Endothelial cell of umbilical vein (primary cell): ENCODE measurements at regions not wholly inside any gene's neighbourhood (a gene's known extent, or its start where the extent isn't known, plus 50 kb on each side); places are given as distances from the start of the nearest gene placed in this dataset.
A peak's percentile ranks its signal among the peaks of the same experiment; 100 is the strongest.

Experiments used
- BruUV-seq: library from RNA; stranded (reverse); fragments of 400-500 nt; replicated peaks from 2 replicates; lab custom pipeline; 2021; lab: Mats Ljungman, UMichigan
- CTCF ChIA-PET: fragments of 300-600, 350-600 bp; sonication (Branson Sonifier 250); formaldehyde crosslinking; loops from one replicate; lab custom pipeline; 2021; ENCODE audit warnings: antibody characterized with exemption, inconsistent platforms; lab: Charles Lee
- POLR2A ChIA-PET: fragments of 300-600, 350-600 bp; sonication (Branson Sonifier 250); formaldehyde crosslinking; loops from one replicate; lab custom pipeline; 2021; ENCODE audit warnings: antibody characterized with exemption, inconsistent platforms; lab: Charles Lee
- DNase-seq: peaks from one replicate; pipeline ENCODE4 v3.0.0-alpha.2; 2011; ENCODE audit warnings: low read depth, low spot score
- FAIRE-seq: peaks from 2 replicates; lab custom pipeline; 2011; peaks lifted over from hg19 to GRCh38; lab: Jason Lieb, UNC
- H2AFZ ChIP-seq: 2 replicates; pipeline ENCODE4 v1.6.0; 2012; ENCODE audit warnings: low read depth, low read length, control low read depth, inconsistent platforms
- H3K27ac ChIP-seq: 2 replicates; pipeline ENCODE4 v1.5.1; 2011; ENCODE audit warnings: low read depth, mild to moderate bottlenecking, control low read depth, low read length, moderate library complexity; ENCODE audit not compliant: insufficient read depth
- H3K27me3 ChIP-seq, 2 experiments: 2 replicates each; pipeline versions ENCODE4 v1.6.0 to v1.6.1; 2011; ENCODE audit warnings: low read length in 2 of 2, mixed read lengths in 1 of 2; ENCODE audit not compliant: control insufficient read depth in 2 of 2, insufficient read depth in 2 of 2
- H3K36me3 ChIP-seq, 2 experiments: 2 replicates in 1 of 2; 3 replicates in 1 of 2; pipeline ENCODE4 v1.5.1; 2011; ENCODE audit warnings: low read length in 2 of 2, mild to moderate bottlenecking in 1 of 2, moderate library complexity in 1 of 2; ENCODE audit not compliant: control insufficient read depth in 2 of 2, insufficient read depth in 2 of 2; ENCODE audit errors: extremely low read depth in 1 of 2
- H3K4me1 ChIP-seq: 3 replicates; pipeline ENCODE4 v1.5.1; 2011; ENCODE audit warnings: mild to moderate bottlenecking, low read length; ENCODE audit not compliant: control insufficient read depth, insufficient read depth; ENCODE audit errors: extremely low read depth
- H3K4me2 ChIP-seq: 2 replicates; pipeline ENCODE4 v1.6.1; 2011; ENCODE audit warnings: low read length, control low read depth, mixed read lengths; ENCODE audit not compliant: insufficient read depth
- H3K4me3 ChIP-seq, 3 experiments: fragments of 200-600 bp in 1 of 3; sonication (generic), shearing (Covaris generic) in 1 of 3; replicated peaks in 1 of 3; 2 replicates each; pipeline ENCODE4 v1.5.1; 2011 to 2016; ENCODE audit warnings: control low read depth in 3 of 3, low read length in 3 of 3, mild to moderate bottlenecking in 2 of 3, inconsistent platforms in 1 of 3, low read depth in 1 of 3, moderate library complexity in 1 of 3; ENCODE audit not compliant: insufficient read depth in 1 of 3
- H3K79me2 ChIP-seq: 2 replicates; pipeline ENCODE4 v1.6.0; 2012; ENCODE audit warnings: low read length, inconsistent platforms; ENCODE audit not compliant: control insufficient read depth, insufficient read depth
- H3K9ac ChIP-seq: replicated peaks from 2 replicates; pipeline ENCODE3; 2011; ENCODE audit warnings: low read length, control low read depth; ENCODE audit not compliant: insufficient read depth; ENCODE audit errors: extremely low read depth
- H3K9me1 ChIP-seq: replicated peaks from 3 replicates; pipeline ENCODE4 v1.6.0; 2011; ENCODE audit warnings: mild to moderate bottlenecking, low read length; ENCODE audit not compliant: control insufficient read depth, insufficient read depth; ENCODE audit errors: extremely low read depth
- H3K9me3 ChIP-seq: replicated peaks from 2 replicates; pipeline ENCODE4 v1.5.1; 2012; ENCODE audit warnings: low read length, inconsistent platforms; ENCODE audit not compliant: control insufficient read depth, insufficient read depth
- H4K20me1 ChIP-seq: replicated peaks from 2 replicates; pipeline ENCODE3; 2011; ENCODE audit warnings: mild to moderate bottlenecking, low read length; ENCODE audit not compliant: control insufficient read depth, insufficient read depth; ENCODE audit errors: extremely low read depth
- CTCF ChIP-seq, 2 donors: IDR thresholded peaks; 1 replicate in 1 of 2; 2 replicates in 1 of 2; pipeline ENCODE4 v1.5.1; 2011; ENCODE audit warnings: low read length in 2 of 2, mild to moderate bottlenecking in 2 of 2, moderate library complexity in 2 of 2, control low read depth in 1 of 2, inconsistent platforms in 1 of 2, low read depth in 1 of 2; ENCODE audit not compliant: insufficient read depth in 1 of 2; ENCODE audit errors: extremely low read depth in 1 of 2
- EZH2 ChIP-seq: IDR thresholded peaks from 2 replicates; pipeline ENCODE4 v1.6.1; 2012; ENCODE audit warnings: borderline replicate concordance, low read depth, mild to moderate bottlenecking, moderate library complexity, low read length, inconsistent platforms; ENCODE audit not compliant: severe bottlenecking
- GATA2 ChIP-seq: IDR thresholded peaks from 2 replicates; pipeline ENCODE4 v1.7.0; 2011; ENCODE audit warnings: low read depth, mild to moderate bottlenecking, moderate library complexity, mixed read lengths, low read length; ENCODE audit not compliant: insufficient read length, insufficient read depth
- POLR2A ChIP-seq: IDR thresholded peaks from 2 replicates; pipeline ENCODE4 v1.6.1; 2012; ENCODE audit warnings: low read depth, mild to moderate bottlenecking, control low read depth, low read length
- POLR2AphosphoS5 ChIP-seq: IDR thresholded peaks from 2 replicates; pipeline ENCODE4 v1.6.1; 2012; ENCODE audit warnings: low read depth, mild to moderate bottlenecking, control low read depth, low read length, moderate library complexity; ENCODE audit not compliant: insufficient read depth
- dilution Hi-C: fragments of 300-500 bp; cut with MboI; formaldehyde crosslinking; loops from one replicate; pipeline ENCODE4 v1.15.0; 2019; ENCODE audit warnings: low sequenced_read_pairs; ENCODE audit not compliant: extremely low pct_ligation_motif_present
- intact Hi-C: fragments of 100-400 bp; cut with micrococcal nuclease; formaldehyde crosslinking; loops from one replicate; pipeline ENCODE4 v1.10.0; 2022
- TF ChIP-seq, protein P1 (sequence below): IDR thresholded peaks from 2 replicates; pipeline ENCODE4 v1.6.1; 2011; ENCODE audit not compliant: insufficient read depth, insufficient read length

DNA sequence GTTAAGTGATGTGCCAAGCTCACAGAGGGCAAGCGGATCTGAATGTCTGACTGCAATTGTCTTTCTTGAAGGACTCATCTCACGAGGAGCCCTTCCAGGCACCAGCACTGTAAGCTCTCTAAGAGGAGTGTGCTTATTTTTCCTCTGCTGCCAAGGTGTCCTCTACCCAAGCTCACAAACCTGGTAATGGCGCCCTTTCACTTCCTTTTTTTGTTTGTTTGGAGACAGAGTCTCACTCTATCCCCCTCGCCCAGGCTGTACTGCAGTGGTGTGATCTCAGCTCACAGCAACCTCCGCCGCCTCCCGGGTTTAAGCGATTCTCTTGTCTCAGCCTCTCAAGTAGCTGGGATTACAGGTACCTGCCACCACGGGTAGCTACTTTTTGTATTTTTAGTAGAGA lies 233.8 kb downstream of the MAP2K4 start:
- no peak for TF ChIP-seq CTCF (IDR thresholded peaks at IDR 0.05; ENCODE audit: extremely low read depth in 1 of 2, insufficient read depth in 1 of 2, low read depth in 1 of 2, low read length in 2 of 2)
- TF ChIP-seq POLR2AphosphoS5 = no peak
- no peak for TF ChIP-seq EZH2
- no peaks in the 10 kb centered on the region for H3K79me2 ChIP-seq
- no peak overlapping the region for H3K9ac ChIP-seq
- ChIA-PET POLR2A (no interaction called here), CTCF (interaction anchor here (0.8 to 3.1 kb wide), 5 partner anchors 413 to 750 kb away, joined by 3 to 19 read pairs (median 5); no protein-coding TSS in a partner anchor)
- DNase-seq (no peak), FAIRE-seq (no peak)
- no peak overlapping the region for H3K4me3 ChIP-seq
- no peaks in the 10 kb centered on the region for H3K9me3 ChIP-seq
- no TSS peak for BruUV-seq
- no peaks in the 10 kb centered on the region for H3K36me3 ChIP-seq
- dilution Hi-C loops = no loop called here
- intact Hi-C loops = no loop called here
- H2AFZ ChIP-seq = no peak overlapping the region
- no peak overlapping the region for H3K27ac ChIP-seq
- no peak overlapping the region for H3K4me2 ChIP-seq
- H4K20me1 ChIP-seq = no peaks in the 10 kb centered on the region
- no peaks in the 10 kb centered on the region for H3K4me1 ChIP-seq
- H3K9me1 ChIP-seq = no peaks in the 10 kb centered on the region
- no peaks in the 10 kb centered on the region for H3K27me3 ChIP-seq

DNA sequence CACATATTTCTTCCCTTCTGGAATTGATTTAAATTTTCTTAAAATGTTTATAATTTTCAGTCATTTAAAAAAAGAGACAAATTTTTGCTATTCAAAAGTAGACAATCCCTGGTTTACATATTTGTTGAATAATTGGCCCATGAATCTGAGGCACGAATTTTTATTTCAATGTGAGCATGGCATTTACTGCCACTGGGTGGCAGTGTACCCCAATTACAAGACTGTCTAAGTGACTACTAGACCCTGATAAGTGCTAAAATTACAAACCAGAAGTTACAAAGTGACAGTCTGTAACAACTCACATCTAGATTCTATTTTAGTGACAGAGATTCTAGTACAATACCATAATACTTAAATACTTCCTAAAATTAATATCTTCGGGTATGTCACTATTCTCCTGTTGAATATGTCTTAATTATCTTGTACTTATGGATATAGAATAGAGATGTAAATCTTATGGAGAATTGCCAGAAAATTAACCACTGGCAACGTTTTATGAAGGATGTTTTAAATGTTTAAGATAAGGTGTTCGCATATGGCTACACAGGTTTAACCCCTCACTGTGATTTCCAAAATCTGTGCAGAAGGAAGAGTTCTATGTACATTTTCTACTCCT lies 235.8 kb downstream of the MAP2K4 start:
- intact Hi-C loops = loop anchor here (1.0 kb wide), 3 partner anchors 411 to 747 kb away; no protein-coding TSS in a partner anchor
- FAIRE-seq = peak; percentile 35
- CTCF ChIA-PET = interaction anchor here (1.3 to 2.4 kb wide), 3 partner anchors 11 to 746 kb away, joined by 4 to 20 read pairs (median 6); no protein-coding TSS in a partner anchor

More for the DNA sequence above, 235.8 kb downstream of the MAP2K4 start:
- H3K79me2 ChIP-seq = no peaks in the 10 kb centered on the region
- TF ChIP-seq GATA2 = no peak
- TF ChIP-seq EZH2 = no peak
- TF ChIP-seq CTCF (IDR thresholded peaks at IDR 0.05; ENCODE audit: extremely low read depth in 1 of 2, insufficient read depth in 1 of 2, low read depth in 1 of 2, low read length in 2 of 2) = peak; percentile 51 to 52
- TF ChIP-seq POLR2A = no peak
- TF ChIP-seq, protein P1, sequence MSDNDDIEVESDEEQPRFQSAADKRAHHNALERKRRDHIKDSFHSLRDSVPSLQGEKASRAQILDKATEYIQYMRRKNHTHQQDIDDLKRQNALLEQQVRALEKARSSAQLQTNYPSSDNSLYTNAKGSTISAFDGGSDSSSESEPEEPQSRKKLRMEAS = no peak
- H3K9me3 ChIP-seq = peaks cover under 1% of the 10 kb centered on the region
- no peak overlapping the region for H3K4me2 ChIP-seq
- no TSS peak for BruUV-seq
- dilution Hi-C loops = no loop called here
- POLR2A ChIA-PET = no interaction called here
- no peaks in the 10 kb centered on the region for H3K9me1 ChIP-seq
- no peak overlapping the region for H3K4me3 ChIP-seq
- no peak overlapping the region for H3K27ac ChIP-seq
- no peak overlapping the region for H2AFZ ChIP-seq
- H3K4me1 ChIP-seq = no peaks in the 10 kb centered on the region
- H3K27me3 ChIP-seq = no peaks in the 10 kb centered on the region
- no peaks in the 10 kb centered on the region for H3K36me3 ChIP-seq
- no peak overlapping the region for H3K9ac ChIP-seq
- no peaks in the 10 kb centered on the region for H4K20me1 ChIP-seq
- peak; percentile 39 for DNase-seq
